ENCODE measurements at regions not wholly inside any gene's neighbourhood (a gene's known extent, or its start where the extent isn't known, plus 50 kb on each side); places are given as distances from the start of the nearest gene placed in this dataset.
A peak's percentile ranks its signal among the peaks of the same experiment; 100 is the strongest.

GRCh38 chr9:99623780-99624364, 197.8 kb upstream of the NR4A3 start:
- FAIRE-seq (no peak), DNase-seq (ENCODE audit: insufficient read length, low spot score) (no peak)
- TF ChIP-seq TAF1 (IDR thresholded peaks at IDR 0.05; ENCODE audit: low read depth, low read length) (no peak), SPI1 (IDR thresholded peaks at IDR 0.05; ENCODE audit: low read depth, low read length) (no peak), POLR2A (IDR thresholded peaks at IDR 0.05; ENCODE audit: low read depth, low read length) (no peak), PAX5 (IDR thresholded peaks at IDR 0.05; ENCODE audit: insufficient read depth, low read length, severe bottlenecking) (no peak), POLR2AphosphoS5 (IDR thresholded peaks at IDR 0.05; ENCODE audit: low read depth, low read length) (no peak), POU2F2 (IDR thresholded peaks at IDR 0.05; ENCODE audit: low read depth, low read length) (no peak)

GRCh38 chr9:99624499-99625233, 197.0 kb upstream of the NR4A3 start:
- FAIRE-seq = no peak
- no peak for DNase-seq (ENCODE audit: insufficient read length, low spot score)
- TF ChIP-seq PAX5 (IDR thresholded peaks at IDR 0.05; ENCODE audit: insufficient read depth, low read length, severe bottlenecking) (no peak), SPI1 (IDR thresholded peaks at IDR 0.05; ENCODE audit: low read depth, low read length) (no peak), POLR2AphosphoS5 (IDR thresholded peaks at IDR 0.05; ENCODE audit: low read depth, low read length) (no peak), TAF1 (IDR thresholded peaks at IDR 0.05; ENCODE audit: low read depth, low read length) (no peak), POLR2A (IDR thresholded peaks at IDR 0.05; ENCODE audit: low read depth, low read length) (no peak), POU2F2 (IDR thresholded peaks at IDR 0.05; ENCODE audit: low read depth, low read length) (no peak)

- DNase-seq (ENCODE audit: insufficient read length, low spot score) (no peak), FAIRE-seq (no peak)
- TF ChIP-seq SPI1 (IDR thresholded peaks at IDR 0.05; ENCODE audit: low read depth, low read length) (no peak), POLR2AphosphoS5 (IDR thresholded peaks at IDR 0.05; ENCODE audit: low read depth, low read length) (no peak), POLR2A (IDR thresholded peaks at IDR 0.05; ENCODE audit: low read depth, low read length) (no peak)
Observed at GRCh38 chr9:99626426-99626825, 195.3 kb upstream of the NR4A3 start.

- FAIRE-seq (peak; percentile 47), DNase-seq (ENCODE audit: insufficient read length, low spot score) (no peak)
- TF ChIP-seq POLR2A (IDR thresholded peaks at IDR 0.05; ENCODE audit: low read depth, low read length) (no peak), TAF1 (IDR thresholded peaks at IDR 0.05; ENCODE audit: low read depth, low read length) (no peak), POU2F2 (IDR thresholded peaks at IDR 0.05; ENCODE audit: low read depth, low read length) (no peak), SPI1 (IDR thresholded peaks at IDR 0.05; ENCODE audit: low read depth, low read length) (0 out of 2 replicates have a peak, but pooled peaks have one; percentile 16)
Observed at GRCh38 chr9:99628285-99628684, 193.4 kb upstream of the NR4A3 start.

GRCh38 chr9:99628849-99629620, 192.7 kb upstream of the NR4A3 start:
- FAIRE-seq (no peak), DNase-seq (ENCODE audit: insufficient read length, low spot score) (no peak)
- TF ChIP-seq TAF1 (IDR thresholded peaks at IDR 0.05; ENCODE audit: low read depth, low read length) (no peak), POLR2AphosphoS5 (IDR thresholded peaks at IDR 0.05; ENCODE audit: low read depth, low read length) (no peak), PAX5 (IDR thresholded peaks at IDR 0.05; ENCODE audit: insufficient read depth, low read length, severe bottlenecking) (no peak), POLR2A (IDR thresholded peaks at IDR 0.05; ENCODE audit: low read depth, low read length) (no peak), POU2F2 (IDR thresholded peaks at IDR 0.05; ENCODE audit: low read depth, low read length) (no peak), SPI1 (IDR thresholded peaks at IDR 0.05; ENCODE audit: low read depth, low read length) (no peak)

GRCh38 chr9:99632349-99633038, 189.2 kb upstream of the NR4A3 start:
- TF ChIP-seq PAX5 (IDR thresholded peaks at IDR 0.05; ENCODE audit: insufficient read depth, low read length, severe bottlenecking) (no peak), POLR2AphosphoS5 (IDR thresholded peaks at IDR 0.05; ENCODE audit: low read depth, low read length) (no peak), POU2F2 (IDR thresholded peaks at IDR 0.05; ENCODE audit: low read depth, low read length) (no peak), TAF1 (IDR thresholded peaks at IDR 0.05; ENCODE audit: low read depth, low read length) (no peak), SPI1 (IDR thresholded peaks at IDR 0.05; ENCODE audit: low read depth, low read length) (no peak), POLR2A (IDR thresholded peaks at IDR 0.05; ENCODE audit: low read depth, low read length) (no peak)
- FAIRE-seq (peak; percentile 23), DNase-seq (ENCODE audit: insufficient read length, low spot score) (no peak)

- no peak for FAIRE-seq
Observed at GRCh38 chr9:99633265-99633664, 188.4 kb upstream of the NR4A3 start.

GRCh38 chr9:99634186-99634585, 187.5 kb upstream of the NR4A3 start:
- DNase-seq (ENCODE audit: insufficient read length, low spot score) = no peak
- FAIRE-seq = peak; percentile 62
- TF ChIP-seq PAX5 (IDR thresholded peaks at IDR 0.05; ENCODE audit: insufficient read depth, low read length, severe bottlenecking) (no peak), SPI1 (IDR thresholded peaks at IDR 0.05; ENCODE audit: low read depth, low read length) (no peak), POLR2AphosphoS5 (IDR thresholded peaks at IDR 0.05; ENCODE audit: low read depth, low read length) (no peak), POU2F2 (IDR thresholded peaks at IDR 0.05; ENCODE audit: low read depth, low read length) (no peak), POLR2A (IDR thresholded peaks at IDR 0.05; ENCODE audit: low read depth, low read length) (no peak), TAF1 (IDR thresholded peaks at IDR 0.05; ENCODE audit: low read depth, low read length) (no peak)

More at GRCh38 chr9:99633265-99633664, 188.4 kb upstream of the NR4A3 start:
- TF ChIP-seq TAF1 (IDR thresholded peaks at IDR 0.05; ENCODE audit: low read depth, low read length) (no peak), SPI1 (IDR thresholded peaks at IDR 0.05; ENCODE audit: low read depth, low read length) (peak; percentile 79), POU2F2 (IDR thresholded peaks at IDR 0.05; ENCODE audit: low read depth, low read length) (no peak), POLR2AphosphoS5 (IDR thresholded peaks at IDR 0.05; ENCODE audit: low read depth, low read length) (no peak)
- no peak for DNase-seq (ENCODE audit: insufficient read length, low spot score)

GRCh38 chr9:99635032-99635431, 186.7 kb upstream of the NR4A3 start:
- FAIRE-seq (no peak), DNase-seq (ENCODE audit: insufficient read length, low spot score) (no peak)
- no peak for TF ChIP-seq POLR2A (IDR thresholded peaks at IDR 0.05; ENCODE audit: low read depth, low read length)
- TF ChIP-seq POLR2AphosphoS5 (IDR thresholded peaks at IDR 0.05; ENCODE audit: low read depth, low read length) = no peak
- TF ChIP-seq POU2F2 (IDR thresholded peaks at IDR 0.05; ENCODE audit: low read depth, low read length) = no peak

All from GM12891 (cell line).